PC-3 (cell line): ENCODE measurements at regions not wholly inside any gene's neighbourhood (a gene's known extent, or its start where the extent isn't known, plus 50 kb on each side); places are given as distances from the start of the nearest gene placed in this dataset.

Source experiments
- ATAC-seq: fragments of 200-7000 bp; cut with Tn5 transposase; 2 replicates; pipeline ENCODE4 v1.9.1; 2020; ENCODE audit warnings: mild to moderate bottlenecking, moderate library complexity
- BruUV-seq: library from RNA; stranded (reverse); fragments of 400-500 nt; replicated peaks from 2 replicates; lab custom pipeline; 2021; lab: Mats Ljungman, UMichigan
- CTCF ChIA-PET: fragments of 300-600 bp; sonication (Branson Sonifier 250); formaldehyde crosslinking; loops from one replicate; lab custom pipeline; 2022; ENCODE audit warnings: antibody characterized with exemption; lab: Charles Lee
- POLR2A ChIA-PET: fragments of 300-600 bp; sonication (Branson Sonifier 250); formaldehyde crosslinking; loops from one replicate; lab custom pipeline; 2022; ENCODE audit warnings: antibody characterized with exemption; ENCODE audit not compliant: unreplicated experiment; lab: Charles Lee
- DNase-seq: peaks from one replicate; pipeline ENCODE4 v3.0.0-alpha.2; 2015
- H2AFZ ChIP-seq: fragments of 300-600 bp; sonication (generic); 2 replicates; pipeline ENCODE4 v1.6.0; 2016; ENCODE audit warnings: antibody characterized with exemption, low read length
- H3F3A ChIP-seq: fragments of 300-600 bp; sonication (generic); one replicate; pipeline ENCODE4 v1.6.0; 2017; ENCODE audit warnings: antibody characterized with exemption, low read length, control low read depth, mild to moderate bottlenecking; ENCODE audit not compliant: unreplicated experiment
- H3K27ac ChIP-seq: fragments of 300-600 bp; sonication (generic); 2 replicates; pipeline ENCODE4 v1.5.1; 2016; ENCODE audit warnings: mild to moderate bottlenecking, low read length
- H3K27me3 ChIP-seq: fragments of 300-600 bp; sonication (generic); 2 replicates; pipeline ENCODE4 v1.6.1; 2016; ENCODE audit warnings: low read length, mixed read lengths
- H3K36me3 ChIP-seq: fragments of 300-600 bp; sonication (generic); 2 replicates; pipeline ENCODE4 v1.6.1; 2016; ENCODE audit warnings: low read depth, mixed run types, low read length, mixed read lengths
- H3K4me1 ChIP-seq: fragments of 300-600 bp; sonication (generic); 2 replicates; pipeline ENCODE4 v1.5.1; 2016; ENCODE audit warnings: low read length; ENCODE audit not compliant: insufficient read depth
- H3K4me2 ChIP-seq: fragments of 300-600 bp; sonication (generic); 2 replicates; pipeline ENCODE4 v1.6.0; 2016; ENCODE audit warnings: low read length
- H3K4me3 ChIP-seq: fragments of 300-600 bp; sonication (generic); 2 replicates; pipeline ENCODE4 v1.5.1; 2016; ENCODE audit warnings: mild to moderate bottlenecking, low read length, mixed read lengths
- H3K79me2 ChIP-seq: fragments of 300-600 bp; sonication (generic); 2 replicates; pipeline ENCODE4 v1.6.1; 2017; ENCODE audit warnings: low read length, mixed read lengths
- H3K9ac ChIP-seq: fragments of 300-600 bp; sonication (generic); 2 replicates; pipeline ENCODE4 v1.6.0; 2016; ENCODE audit warnings: mild to moderate bottlenecking, low read length
- H3K9me2 ChIP-seq: fragments of 300-600 bp; sonication (generic); replicated peaks from 2 replicates; pipeline ENCODE4 v1.6.1; 2016; ENCODE audit warnings: mixed run types, low read length, mixed read lengths
- H3K9me3 ChIP-seq: fragments of 300-600 bp; sonication (generic); 2 replicates; pipeline ENCODE4 v1.6.1; 2016; ENCODE audit warnings: low read length, mixed read lengths
- H4K20me1 ChIP-seq: fragments of 300-600 bp; sonication (generic); 2 replicates; pipeline ENCODE4 v1.6.1; 2016; ENCODE audit warnings: low read length, mixed read lengths
- EZH2 ChIP-seq: fragments of 300-600 bp; sonication (generic); IDR thresholded peaks from one replicate; pipeline ENCODE4 v1.6.1; 2017; ENCODE audit warnings: antibody characterized with exemption, mild to moderate bottlenecking, low read length; ENCODE audit not compliant: unreplicated experiment
- EZH2phosphoT487 ChIP-seq: fragments of 300-600 bp; sonication (generic); IDR thresholded peaks from 2 replicates; pipeline ENCODE4 v1.6.1; 2018; ENCODE audit warnings: mild to moderate bottlenecking, antibody characterized with exemption, low read length, borderline replicate concordance
- intact Hi-C: fragments of 100-400 bp; cut with micrococcal nuclease; formaldehyde crosslinking; loops from 2 replicates; pipeline ENCODE4 v1.9.0; 2023
- TF ChIP-seq, protein P1 (sequence below): fragments of 300-600 bp; sonication (generic); conservative IDR thresholded peaks from 2 replicates; pipeline ENCODE4 v1.5.1; 2017; ENCODE audit warnings: antibody characterized with exemption, low read depth, mild to moderate bottlenecking, low read length

DNA sequence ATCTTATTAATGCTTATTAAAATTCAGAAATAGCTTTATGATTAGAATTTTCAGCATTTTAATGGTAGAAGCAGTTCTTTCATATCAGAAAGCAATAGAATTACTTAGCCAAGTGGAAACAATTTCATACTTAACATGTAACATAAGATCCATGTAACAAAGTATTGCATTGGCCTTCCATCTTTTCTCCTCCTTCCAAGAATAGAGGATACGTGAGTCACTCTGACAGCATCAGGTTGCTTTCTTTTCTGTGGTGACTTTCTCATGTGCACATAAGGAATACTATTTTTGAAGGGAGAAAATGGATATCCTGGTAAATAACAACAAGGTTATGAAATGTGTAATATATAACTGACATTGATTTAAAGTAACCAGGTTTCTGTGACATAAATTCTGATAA, 272.2 kb downstream of the ANXA1 start:
- H3K4me2 ChIP-seq = no peak overlapping the region
- H3K27ac ChIP-seq = no peak overlapping the region
- H3K36me3 ChIP-seq = no peaks in the 10 kb centered on the region
- intact Hi-C loops = no loop called here
- H4K20me1 ChIP-seq = no peaks in the 10 kb centered on the region
- ATAC-seq (no peak), DNase-seq (no peak)
- ChIA-PET POLR2A (no interaction called here), CTCF (no interaction called here)
- H3K4me3 ChIP-seq = no peak overlapping the region
- no peak overlapping the region for H3K9ac ChIP-seq
- H3K4me1 ChIP-seq = no peaks in the 10 kb centered on the region
- BruUV-seq = no TSS peak
- H3K9me2 ChIP-seq = no peaks in the 10 kb centered on the region
- no peak overlapping the region for H2AFZ ChIP-seq
- no peaks in the 10 kb centered on the region for H3K79me2 ChIP-seq
- H3K9me3 ChIP-seq = no peaks in the 10 kb centered on the region
- no peaks in the 10 kb centered on the region for H3K27me3 ChIP-seq
- H3F3A ChIP-seq = no peaks in the 10 kb centered on the region
- TF ChIP-seq EZH2 = no peak
- TF ChIP-seq, protein P1, sequence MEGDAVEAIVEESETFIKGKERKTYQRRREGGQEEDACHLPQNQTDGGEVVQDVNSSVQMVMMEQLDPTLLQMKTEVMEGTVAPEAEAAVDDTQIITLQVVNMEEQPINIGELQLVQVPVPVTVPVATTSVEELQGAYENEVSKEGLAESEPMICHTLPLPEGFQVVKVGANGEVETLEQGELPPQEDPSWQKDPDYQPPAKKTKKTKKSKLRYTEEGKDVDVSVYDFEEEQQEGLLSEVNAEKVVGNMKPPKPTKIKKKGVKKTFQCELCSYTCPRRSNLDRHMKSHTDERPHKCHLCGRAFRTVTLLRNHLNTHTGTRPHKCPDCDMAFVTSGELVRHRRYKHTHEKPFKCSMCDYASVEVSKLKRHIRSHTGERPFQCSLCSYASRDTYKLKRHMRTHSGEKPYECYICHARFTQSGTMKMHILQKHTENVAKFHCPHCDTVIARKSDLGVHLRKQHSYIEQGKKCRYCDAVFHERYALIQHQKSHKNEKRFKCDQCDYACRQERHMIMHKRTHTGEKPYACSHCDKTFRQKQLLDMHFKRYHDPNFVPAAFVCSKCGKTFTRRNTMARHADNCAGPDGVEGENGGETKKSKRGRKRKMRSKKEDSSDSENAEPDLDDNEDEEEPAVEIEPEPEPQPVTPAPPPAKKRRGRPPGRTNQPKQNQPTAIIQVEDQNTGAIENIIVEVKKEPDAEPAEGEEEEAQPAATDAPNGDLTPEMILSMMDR = no peak
- TF ChIP-seq EZH2phosphoT487 = no peak

DNA sequence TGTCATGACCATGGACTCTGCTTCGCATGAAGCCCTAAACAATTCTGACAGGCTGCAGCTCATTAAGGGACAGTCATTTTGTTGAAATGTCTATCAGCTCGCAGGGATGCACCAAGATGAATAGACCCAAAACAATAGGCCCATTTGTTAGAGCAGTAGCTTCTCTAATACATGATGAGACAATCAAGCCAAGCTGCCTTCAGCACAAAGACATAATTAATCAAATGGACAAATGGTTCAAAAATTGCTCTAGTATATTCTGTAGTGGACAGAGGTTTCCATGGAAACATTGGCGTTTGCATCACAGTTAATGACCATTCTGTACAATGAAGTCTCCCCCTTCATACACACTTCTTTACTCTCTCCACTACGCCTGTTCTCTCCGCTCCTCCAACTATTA, 274.6 kb downstream of the ANXA1 start:
- no TSS peak for BruUV-seq
- H3K27ac ChIP-seq = no peak overlapping the region
- no peaks in the 10 kb centered on the region for H3K27me3 ChIP-seq
- TF ChIP-seq, protein P1 = no peak
- no peak for TF ChIP-seq EZH2phosphoT487
- TF ChIP-seq EZH2 = no peak
- no peaks in the 10 kb centered on the region for H3F3A ChIP-seq
- no peaks in the 10 kb centered on the region for H3K4me1 ChIP-seq
- no peaks in the 10 kb centered on the region for H3K9me2 ChIP-seq
- ATAC-seq (no peak), DNase-seq (no peak)
- no peaks in the 10 kb centered on the region for H4K20me1 ChIP-seq
- no peak overlapping the region for H3K9ac ChIP-seq
- H3K79me2 ChIP-seq = no peaks in the 10 kb centered on the region
- ChIA-PET POLR2A (no interaction called here), CTCF (no interaction called here)
- H2AFZ ChIP-seq = no peak overlapping the region
- H3K4me2 ChIP-seq = no peak overlapping the region
- no peak overlapping the region for H3K4me3 ChIP-seq
- H3K36me3 ChIP-seq = no peaks in the 10 kb centered on the region
- H3K9me3 ChIP-seq = no peaks in the 10 kb centered on the region
- intact Hi-C loops = no loop called here

GRCh38 chr9:73434826-73435225, 283.2 kb downstream of the ANXA1 start:
- H3K9me3 ChIP-seq = no peaks in the 10 kb centered on the region
- no peaks in the 10 kb centered on the region for H4K20me1 ChIP-seq
- H3K27me3 ChIP-seq = no peaks in the 10 kb centered on the region
- ATAC-seq = no peak
- no TSS peak for BruUV-seq
- no peak overlapping the region for H3K27ac ChIP-seq
- ChIA-PET POLR2A (no interaction called here), CTCF (no interaction called here)
- no peaks in the 10 kb centered on the region for H3K36me3 ChIP-seq
- H2AFZ ChIP-seq = no peak overlapping the region
- TF ChIP-seq EZH2phosphoT487 (no peak), EZH2 (no peak)
- TF ChIP-seq, protein P1 = no peak
- intact Hi-C loops = no loop called here
- H3F3A ChIP-seq = no peaks in the 10 kb centered on the region
- no peak for DNase-seq
- no peaks in the 10 kb centered on the region for H3K9me2 ChIP-seq
- H3K4me1 ChIP-seq = no peaks in the 10 kb centered on the region
- H3K4me2 ChIP-seq = no peak overlapping the region
- H3K9ac ChIP-seq = no peak overlapping the region
- H3K79me2 ChIP-seq = no peaks in the 10 kb centered on the region
- no peak overlapping the region for H3K4me3 ChIP-seq
